GM21360 (cell line): ENCODE measurements at regions not wholly inside any gene's neighbourhood (a gene's known extent, or its start where the extent isn't known, plus 50 kb on each side); places are given as distances from the start of the nearest gene placed in this dataset.
"Not testable (repeated sequence)": the region's sequence is repeated elsewhere in the genome, so short reads cannot be mapped to it uniquely, and the experiment has no call there.

Source experiments
- ATAC-seq: cut with Tn5 transposase; IDR thresholded peaks from one replicate; pipeline ENCODE4 v1.9.1; 2021; ENCODE audit warnings: mild to moderate bottlenecking, moderate library complexity; ENCODE audit not compliant: unreplicated experiment

GRCh38 chr10:33071857-33072256 lies 113.8 kb upstream of the ITGB1 start:
- ATAC-seq: no peak

DNA sequence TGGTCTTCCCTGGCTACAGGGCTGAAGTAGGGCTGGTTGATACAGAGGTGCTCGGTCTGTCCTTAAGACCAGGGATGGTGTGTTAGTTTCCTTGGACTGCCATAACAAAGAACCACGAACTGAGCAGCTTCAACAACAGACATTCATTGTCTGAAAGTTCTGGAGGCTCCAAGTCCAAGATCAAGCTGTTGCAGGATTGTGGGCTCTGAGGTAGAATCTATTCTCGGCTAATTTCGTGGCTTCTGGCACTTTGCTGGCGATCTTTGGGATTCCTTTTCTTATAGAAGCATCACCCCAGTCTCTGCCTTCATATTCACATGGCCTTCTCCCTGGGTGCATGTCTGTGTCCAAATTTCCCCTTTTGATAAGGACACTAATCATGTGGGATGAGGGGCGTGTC lies 112.1 kb upstream of the ITGB1 start:
- no peak for ATAC-seq

DNA sequence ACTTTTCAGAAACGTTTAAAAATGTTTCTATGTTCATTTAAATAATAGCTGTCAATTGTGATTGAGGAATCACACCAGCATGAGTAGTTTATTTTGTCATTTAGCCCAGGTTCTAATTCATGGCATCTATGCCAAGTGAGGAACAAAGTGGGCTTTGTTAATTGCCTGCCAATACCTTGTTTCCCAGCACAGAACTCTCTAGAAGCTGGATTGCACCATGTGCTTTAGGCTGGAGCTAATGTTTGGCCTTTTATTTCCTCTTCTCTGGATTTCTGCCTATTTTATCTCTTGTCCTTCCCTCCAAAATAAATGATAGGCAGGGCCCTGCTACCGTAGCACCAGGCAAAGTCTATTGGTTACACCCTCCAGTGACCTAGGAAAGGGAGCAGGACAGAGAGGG lies 109.9 kb upstream of the ITGB1 start:
- ATAC-seq: no peak

- ATAC-seq: no peak
Measured at GRCh38 chr10:33067481-33067880, 109.5 kb upstream of the ITGB1 start.

DNA sequence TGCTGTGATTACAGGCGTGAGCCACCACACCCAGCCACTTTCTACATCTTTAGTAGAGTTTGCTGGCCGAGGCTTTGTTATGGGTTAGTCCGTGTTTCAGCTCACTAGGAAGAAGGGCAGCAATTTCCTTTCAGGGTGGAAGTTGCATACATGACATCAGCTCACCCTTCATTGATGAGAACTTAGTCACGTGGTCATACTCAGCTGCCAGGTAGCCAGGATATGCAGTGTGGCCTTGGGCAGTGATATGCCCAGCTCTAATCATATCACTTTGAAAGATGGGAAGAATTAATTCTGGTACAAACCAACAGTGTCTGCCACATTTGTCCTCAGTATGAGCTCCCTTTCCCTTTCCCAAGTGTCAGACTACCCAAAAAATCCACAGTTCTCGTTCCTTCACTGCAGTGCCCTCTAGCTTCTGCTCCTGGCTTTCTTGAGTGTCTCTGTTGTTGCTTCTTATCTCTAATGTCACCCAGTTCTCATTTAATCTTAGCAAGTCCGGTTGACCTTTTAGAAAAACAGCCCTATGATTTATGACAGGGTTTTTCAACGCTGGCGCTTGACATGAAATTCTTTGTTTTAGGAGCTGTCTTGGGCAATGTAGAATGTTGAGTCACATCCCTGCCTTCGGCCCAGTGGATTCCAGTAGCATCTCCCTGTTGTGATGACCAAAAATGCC lies 108.7 kb upstream of the ITGB1 start:
- no peak for ATAC-seq

GRCh38 chr10:33065111-33065510 lies 107.1 kb upstream of the ITGB1 start:
- no peak for ATAC-seq

DNA sequence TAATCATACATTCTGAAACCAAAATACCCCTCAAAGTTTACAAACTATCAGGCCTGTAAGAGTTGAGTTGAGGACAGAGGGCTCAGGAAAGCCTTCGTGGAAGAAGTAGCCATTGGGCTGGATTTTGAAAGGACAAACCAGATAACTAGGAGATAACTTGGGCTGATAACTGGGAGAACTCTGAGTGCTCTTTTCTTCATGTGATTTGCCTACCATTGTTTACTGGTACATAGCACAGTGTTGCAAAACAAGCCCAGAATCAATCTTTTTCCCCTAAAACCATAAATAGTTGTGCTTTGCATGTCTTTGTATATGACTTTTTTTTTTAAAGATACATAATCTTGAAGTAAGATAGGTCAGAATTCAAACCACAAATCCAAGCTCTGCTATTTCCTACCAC lies 106.7 kb upstream of the ITGB1 start:
- no peak for ATAC-seq

GRCh38 chr10:33057620-33058019 lies 99.6 kb upstream of the ITGB1 start:
- no peak for ATAC-seq

- no peak for ATAC-seq
Measured at GRCh38 chr10:33056828-33057596, 99.0 kb upstream of the ITGB1 start.

GRCh38 chr10:33055625-33056024 lies 97.6 kb upstream of the ITGB1 start:
- ATAC-seq: no peak

DNA sequence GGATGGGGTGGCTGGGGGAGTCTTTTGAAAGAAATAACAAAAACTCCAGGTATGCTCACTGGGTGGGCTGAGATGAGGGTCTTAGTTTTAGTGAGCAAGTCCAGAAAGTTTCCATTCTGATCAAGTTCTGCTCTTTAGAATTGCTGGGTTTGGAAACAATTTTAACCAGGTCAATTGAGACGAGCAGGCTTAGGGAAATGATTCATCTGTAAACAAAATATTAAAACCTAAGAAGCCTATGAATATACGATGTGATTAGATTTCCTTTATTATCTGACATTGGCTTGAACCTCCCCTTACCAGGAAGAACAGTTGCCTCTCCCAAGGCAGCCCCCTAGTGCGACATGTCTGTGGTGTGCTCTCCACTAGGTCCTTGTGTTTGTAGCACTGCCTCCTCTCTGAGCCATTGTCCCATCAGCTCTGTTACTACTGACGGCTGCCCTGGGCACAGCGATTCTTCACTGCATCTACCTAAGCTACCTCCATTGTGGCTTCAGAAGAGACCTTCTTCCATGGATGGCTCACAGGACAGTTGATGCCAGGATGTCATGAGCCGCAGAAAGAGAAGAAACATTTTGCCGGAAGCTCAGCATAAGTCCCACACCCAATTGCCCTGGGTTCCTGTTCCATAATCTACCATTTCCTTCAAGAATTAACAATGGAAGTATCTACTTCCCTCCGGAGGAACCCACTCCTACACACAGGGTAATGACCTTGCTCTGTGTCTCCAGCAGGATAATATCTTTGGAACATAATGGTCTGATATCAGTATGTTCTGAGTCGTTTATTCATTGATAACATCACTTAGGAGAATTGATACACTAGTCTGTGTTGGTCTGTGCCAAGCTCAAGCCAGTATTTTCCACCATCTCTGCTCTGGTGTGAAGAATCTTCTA lies 95.1 kb upstream of the ITGB1 start:
- no peak for ATAC-seq

DNA sequence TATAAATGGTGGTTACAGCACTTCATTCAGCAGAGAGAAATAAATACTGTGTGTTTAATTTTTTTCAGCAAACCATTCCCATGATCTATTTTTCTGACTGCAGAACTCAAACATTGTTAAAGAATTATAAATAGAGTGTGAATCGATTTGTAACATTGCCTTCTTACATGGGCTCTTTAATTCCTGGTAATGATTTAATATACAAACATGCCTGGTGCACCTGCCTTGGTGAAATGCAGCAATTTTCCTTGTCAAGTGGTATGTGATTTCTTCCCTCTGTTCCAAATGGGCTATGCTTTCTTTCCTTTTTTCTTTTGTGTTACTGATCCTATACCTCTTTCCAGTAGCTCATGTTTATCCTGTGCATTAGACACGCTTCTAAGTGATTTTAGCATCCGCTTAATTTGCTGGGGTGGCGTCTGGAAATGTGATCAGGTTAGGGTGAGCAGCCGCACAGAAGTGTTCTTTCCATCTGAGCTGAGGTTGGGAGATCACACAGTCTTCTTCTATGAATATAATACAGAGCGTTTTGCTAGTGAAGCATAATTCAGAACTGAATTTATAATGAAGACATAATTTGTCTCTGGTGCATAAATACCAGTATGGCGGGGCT lies 94.3 kb upstream of the ITGB1 start:
- ATAC-seq: no peak

- ATAC-seq: not testable (repeated sequence)
Measured at GRCh38 chr10:33049963-33050920, 92.2 kb upstream of the ITGB1 start.

DNA sequence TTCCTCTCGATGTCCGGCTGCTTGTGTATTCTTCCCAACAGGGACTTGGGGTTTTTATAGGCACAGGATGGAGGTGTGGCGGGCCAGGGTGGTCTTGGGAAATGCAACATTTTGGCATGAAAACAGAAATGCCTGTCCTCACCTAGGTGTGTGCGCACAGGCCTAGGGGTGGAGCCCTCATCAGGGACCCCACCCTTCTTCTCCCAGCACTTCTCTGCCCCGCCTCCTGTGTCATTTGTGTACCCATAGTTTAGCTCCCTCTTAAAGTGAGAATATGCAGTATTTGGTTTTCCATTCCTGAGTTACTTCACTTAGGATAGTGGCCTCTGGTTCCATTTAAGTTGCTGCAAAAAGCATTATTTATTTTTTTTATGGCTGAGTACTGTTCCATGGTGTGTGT lies 90.2 kb upstream of the ITGB1 start:
- no peak for ATAC-seq

DNA sequence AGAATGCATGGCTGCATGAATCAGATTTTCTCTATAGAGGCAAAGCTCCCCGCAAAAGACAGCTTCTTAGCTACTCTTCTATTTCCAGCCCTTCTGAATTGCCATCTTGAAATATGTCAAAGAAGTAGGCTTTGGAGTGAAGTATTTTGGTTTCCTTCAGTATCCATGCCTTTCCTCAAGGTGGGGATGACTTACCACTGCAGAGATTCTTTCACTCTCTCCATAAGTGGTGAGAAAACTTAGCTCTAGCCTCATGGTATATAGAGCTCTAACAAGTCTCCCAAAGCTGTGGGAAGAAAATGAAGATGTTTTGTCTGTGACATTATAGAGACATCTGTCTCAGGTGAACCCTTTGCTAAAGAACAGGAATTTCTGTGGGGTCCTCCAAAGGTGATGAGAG lies 89.6 kb upstream of the ITGB1 start:
- ATAC-seq: no peak

- ATAC-seq: no peak
Measured at GRCh38 chr10:33046792-33047191, 88.8 kb upstream of the ITGB1 start.

GRCh38 chr10:33045421-33045820 lies 87.4 kb upstream of the ITGB1 start:
- ATAC-seq: no peak

- no peak for ATAC-seq
Measured at GRCh38 chr10:33042565-33042964, 84.5 kb upstream of the ITGB1 start.

GRCh38 chr10:33041783-33042437 lies 83.9 kb upstream of the ITGB1 start:
- no peak for ATAC-seq

GRCh38 chr10:33040436-33040835 lies 82.4 kb upstream of the ITGB1 start:
- ATAC-seq: no peak
